IgD-negative memory B cell (primary cell): ENCODE measurements at regions not wholly inside any gene's neighbourhood (a gene's known extent, or its start where the extent isn't known, plus 50 kb on each side); places are given as distances from the start of the nearest gene placed in this dataset.

Experiments used
- H3K27ac Mint-ChIP-seq, 3 donors: one replicate each; pipeline ENCODE4 v1.8.0; 2020 to 2022; ENCODE audit warnings: mild to moderate bottlenecking in 3 of 3, mixed read lengths in 3 of 3, moderate library complexity in 1 of 3
- H3K27me3 Mint-ChIP-seq: one replicate; pipeline ENCODE4 v1.8.0; 2021; ENCODE audit warnings: mixed read lengths
- H3K36me3 Mint-ChIP-seq: one replicate; pipeline ENCODE4 v1.8.0; 2020; ENCODE audit warnings: mild to moderate bottlenecking, mixed read lengths
- H3K4me1 Mint-ChIP-seq, 3 donors: one replicate each; pipeline ENCODE4 v1.8.0; 2020 to 2022; ENCODE audit warnings: mixed read lengths in 3 of 3, mild to moderate bottlenecking in 1 of 3
- H3K4me3 Mint-ChIP-seq, 4 donors: one replicate each; pipeline ENCODE4 v1.8.0; 2020 to 2022; ENCODE audit warnings: mild to moderate bottlenecking in 4 of 4, mixed read lengths in 4 of 4, moderate library complexity in 3 of 4
- H3K9me3 Mint-ChIP-seq, 3 donors: one replicate each; pipeline ENCODE4 v1.8.0; 2020 to 2021; ENCODE audit warnings: mixed read lengths in 3 of 3, mild to moderate bottlenecking in 1 of 3

DNA sequence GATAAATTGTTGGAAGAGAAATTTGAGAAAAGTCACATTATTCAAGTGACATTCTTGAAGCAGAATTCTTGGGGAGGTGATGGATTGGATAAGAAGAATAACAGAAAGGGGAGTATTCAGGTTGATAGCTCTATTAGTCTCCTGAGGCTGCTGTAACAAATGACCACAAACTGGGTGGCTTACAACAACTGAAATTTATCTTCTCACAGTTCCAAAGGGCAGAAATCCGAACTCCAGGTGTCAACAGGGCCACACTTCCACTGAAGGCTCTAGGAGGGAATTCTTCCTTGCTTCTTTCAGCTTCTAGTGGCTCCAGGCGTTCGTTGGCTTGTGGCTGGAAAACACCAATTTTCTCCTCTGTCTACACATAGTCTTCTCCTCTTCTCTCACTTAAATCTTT, 99.8 kb downstream of the TES start:
- no peaks in the 10 kb centered on the region for H3K9me3 Mint-ChIP-seq
- no peaks in the 10 kb centered on the region for H3K36me3 Mint-ChIP-seq
- H3K27me3 Mint-ChIP-seq, result peaks cover 2% of the 10 kb centered on the region
- no peaks in the 10 kb centered on the region for H3K4me1 Mint-ChIP-seq
- H3K27ac Mint-ChIP-seq, result no peak overlapping the region
- no peak overlapping the region for H3K4me3 Mint-ChIP-seq

DNA sequence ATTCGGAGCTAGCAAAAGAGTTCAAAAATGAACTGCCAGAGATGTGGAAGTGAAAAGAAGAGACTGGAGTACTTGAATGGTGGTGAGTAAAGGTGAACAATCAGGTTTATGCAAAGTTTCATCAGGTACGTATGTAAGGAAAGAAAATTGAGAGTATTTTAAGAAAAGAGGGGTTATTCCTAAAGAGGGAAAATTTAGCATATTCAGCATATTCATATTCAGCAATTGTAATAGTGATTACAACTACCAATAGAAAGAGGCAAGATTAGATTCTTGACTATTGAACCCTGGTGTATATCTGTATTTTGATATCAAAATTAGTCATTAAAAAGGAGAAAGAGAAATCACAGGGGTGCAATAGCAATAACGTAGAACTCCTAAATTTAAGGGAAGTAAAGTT, 100.9 kb downstream of the TES start:
- H3K36me3 Mint-ChIP-seq, result no peaks in the 10 kb centered on the region
- H3K4me3 Mint-ChIP-seq, result no peak overlapping the region
- H3K4me1 Mint-ChIP-seq, result peaks cover 3 to 5% (median 4%) of the 10 kb centered on the region in 3 donors
- no peaks in the 10 kb centered on the region for H3K9me3 Mint-ChIP-seq
- H3K27ac Mint-ChIP-seq, result no peak overlapping the region
- H3K27me3 Mint-ChIP-seq, result peaks cover 2% of the 10 kb centered on the region

DNA sequence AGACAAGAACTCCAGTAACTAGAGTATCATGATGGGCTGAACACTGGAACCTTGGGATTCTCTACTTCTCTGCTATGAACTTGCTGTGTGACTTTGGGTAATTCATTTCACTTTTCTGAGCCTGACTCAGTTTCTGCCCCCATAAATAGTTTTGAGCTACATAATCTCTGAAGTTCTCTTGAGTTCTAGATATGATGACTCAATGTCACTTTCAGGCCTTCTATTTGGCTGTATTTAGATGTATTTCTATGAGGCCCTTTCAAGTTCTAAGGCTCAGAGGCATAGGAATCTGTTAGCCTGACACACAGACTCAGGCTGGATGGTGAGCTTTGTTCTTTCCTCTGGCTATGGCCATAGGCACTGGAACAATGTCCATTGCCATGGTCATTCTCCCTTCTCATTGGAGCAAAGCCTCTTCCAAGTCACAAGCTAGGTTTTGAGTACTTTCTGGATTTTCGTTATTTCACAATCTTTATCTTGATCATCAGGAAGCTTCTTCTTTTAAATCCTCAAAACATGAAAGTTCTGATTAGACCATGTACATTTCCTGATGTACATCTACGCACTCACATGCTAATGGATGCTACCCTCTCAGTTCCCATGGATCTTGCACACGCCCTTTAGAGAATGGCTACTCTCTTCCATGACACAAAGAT, 101.6 kb downstream of the TES start:
- Mint-ChIP-seq H3K4me1 (peaks cover 4 to 8% (median 7%) of the 10 kb centered on the region in 3 donors), H3K27me3 (peaks cover 4% of the 10 kb centered on the region), H3K36me3 (no peaks in the 10 kb centered on the region), H3K9me3 (no peaks in the 10 kb centered on the region), H3K4me3 (no peak overlapping the region), H3K27ac (no peak overlapping the region)

DNA sequence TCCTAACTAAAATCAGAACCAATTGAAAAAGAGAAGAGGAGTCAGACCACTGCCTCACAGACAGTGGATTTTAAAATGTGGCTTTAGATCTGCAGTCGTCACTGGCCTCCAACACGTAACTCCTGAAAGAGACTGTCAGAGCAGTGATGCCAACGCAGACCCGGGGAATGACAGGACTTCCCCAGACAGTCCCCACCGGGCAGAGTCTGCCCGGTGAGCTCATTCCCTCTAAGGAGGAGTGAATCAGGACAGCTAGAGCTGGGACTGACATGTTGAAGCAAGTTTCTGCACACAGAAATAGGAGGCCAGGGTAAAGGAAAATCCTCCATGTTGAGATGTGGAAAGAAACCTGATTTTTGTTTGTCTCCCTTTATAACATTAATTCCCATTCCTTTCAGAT, 105.0 kb downstream of the TES start:
- H3K4me3 Mint-ChIP-seq, result peak overlapping the region in 1 of 4 donors; percentile 59
- peaks cover 5 to 12% (median 10%) of the 10 kb centered on the region in 3 donors for H3K4me1 Mint-ChIP-seq
- no peaks in the 10 kb centered on the region for H3K36me3 Mint-ChIP-seq
- peaks cover 4% of the 10 kb centered on the region for H3K27me3 Mint-ChIP-seq
- peaks cover 0 to 2% (median 0%) of the 10 kb centered on the region in 3 donors for H3K9me3 Mint-ChIP-seq
- no peak overlapping the region for H3K27ac Mint-ChIP-seq

DNA sequence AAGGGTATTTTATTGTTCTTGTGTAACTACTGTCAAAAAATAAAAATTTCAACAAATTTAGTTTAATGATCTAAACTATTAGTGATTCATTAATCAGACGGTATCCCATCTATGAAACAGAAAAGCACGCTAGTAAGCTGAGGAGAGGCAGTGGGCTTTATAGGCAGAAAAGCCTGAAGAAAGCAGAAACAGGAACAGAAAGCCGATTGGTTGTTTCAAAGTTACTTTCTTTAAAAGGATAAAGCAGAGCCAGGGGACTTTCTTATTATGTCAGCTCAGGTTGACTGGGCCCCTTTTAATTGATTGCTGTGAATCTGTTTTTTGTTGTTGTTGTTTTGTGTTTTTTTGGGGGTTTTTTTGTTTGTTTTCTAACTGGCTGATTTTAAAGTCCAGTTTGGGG, 105.5 kb downstream of the TES start:
- Mint-ChIP-seq H3K9me3 (peaks cover 0 to 2% (median 0%) of the 10 kb centered on the region in 3 donors), H3K36me3 (no peaks in the 10 kb centered on the region), H3K4me1 (peaks cover 5 to 12% (median 10%) of the 10 kb centered on the region in 3 donors), H3K4me3 (peak overlapping the region in 1 of 4 donors; percentile 59), H3K27me3 (peaks cover 4% of the 10 kb centered on the region), H3K27ac (no peak overlapping the region)

DNA sequence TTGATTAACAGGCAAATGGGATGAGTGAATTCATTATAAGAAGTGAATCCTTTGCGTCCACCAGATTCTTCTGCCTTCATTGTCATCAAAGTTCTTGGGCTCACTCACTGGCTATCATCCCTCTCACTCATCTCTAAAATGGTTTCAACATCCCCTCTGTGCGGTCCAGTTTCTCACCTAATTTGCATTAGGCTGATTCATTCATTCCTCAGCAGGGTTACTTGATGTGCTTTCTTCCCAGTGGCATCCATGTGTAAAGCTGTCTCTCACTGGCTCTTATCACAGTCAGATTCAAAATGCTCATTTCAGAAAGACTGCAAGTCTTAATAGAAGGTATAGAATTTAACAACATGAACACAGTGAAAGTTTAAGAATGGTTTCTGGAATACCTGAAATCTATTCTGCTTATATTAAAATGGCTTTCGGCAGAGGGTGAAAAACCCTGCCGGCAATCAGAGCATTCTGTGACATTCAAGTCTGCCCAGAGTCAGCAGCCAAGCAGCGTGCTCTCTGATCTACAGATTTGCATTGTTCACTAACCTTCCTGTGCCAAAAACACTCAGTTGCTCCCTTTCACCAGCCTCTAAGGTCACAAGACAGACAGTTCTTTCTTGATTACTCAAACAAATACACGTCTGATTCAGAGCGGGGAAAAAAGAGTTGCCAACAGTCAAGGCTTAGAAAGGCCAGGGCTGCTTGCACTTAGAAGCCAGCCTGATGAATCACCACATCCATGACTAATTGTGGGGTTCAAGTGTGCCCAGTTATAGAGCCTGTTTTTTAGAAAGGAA, 106.7 kb downstream of the TES start:
- no peaks in the 10 kb centered on the region for H3K36me3 Mint-ChIP-seq
- H3K4me1 Mint-ChIP-seq, result peaks cover 5 to 12% (median 10%) of the 10 kb centered on the region in 3 donors
- peak overlapping the region in 1 of 3 donors; percentile 55 for H3K27ac Mint-ChIP-seq
- peak overlapping the region in 1 of 4 donors; percentile 18 for H3K4me3 Mint-ChIP-seq
- H3K27me3 Mint-ChIP-seq, result peaks cover 4% of the 10 kb centered on the region
- H3K9me3 Mint-ChIP-seq, result peaks cover 0 to 2% (median 0%) of the 10 kb centered on the region in 3 donors

DNA sequence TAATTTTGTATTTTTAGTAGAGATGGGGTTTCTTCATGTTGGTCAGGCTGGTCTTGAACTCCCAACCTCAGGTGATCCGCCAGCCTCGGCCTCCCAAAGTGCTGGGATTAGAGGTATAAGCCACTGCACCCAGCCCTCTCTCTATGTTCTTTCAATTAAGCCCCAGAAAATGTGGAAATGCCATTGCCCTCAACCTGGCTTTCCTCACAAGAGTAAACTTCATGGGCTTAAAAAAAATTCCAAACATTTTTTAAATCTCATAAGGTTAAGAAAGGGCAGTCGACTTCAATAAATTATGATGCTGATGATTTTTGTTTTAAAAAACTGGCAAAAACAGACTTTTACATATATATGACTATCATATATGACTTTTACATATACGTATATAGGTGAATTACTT, 107.6 kb downstream of the TES start:
- no peaks in the 10 kb centered on the region for H3K36me3 Mint-ChIP-seq
- no peak overlapping the region for H3K4me3 Mint-ChIP-seq
- peaks cover 8 to 14% (median 12%) of the 10 kb centered on the region in 3 donors for H3K4me1 Mint-ChIP-seq

DNA sequence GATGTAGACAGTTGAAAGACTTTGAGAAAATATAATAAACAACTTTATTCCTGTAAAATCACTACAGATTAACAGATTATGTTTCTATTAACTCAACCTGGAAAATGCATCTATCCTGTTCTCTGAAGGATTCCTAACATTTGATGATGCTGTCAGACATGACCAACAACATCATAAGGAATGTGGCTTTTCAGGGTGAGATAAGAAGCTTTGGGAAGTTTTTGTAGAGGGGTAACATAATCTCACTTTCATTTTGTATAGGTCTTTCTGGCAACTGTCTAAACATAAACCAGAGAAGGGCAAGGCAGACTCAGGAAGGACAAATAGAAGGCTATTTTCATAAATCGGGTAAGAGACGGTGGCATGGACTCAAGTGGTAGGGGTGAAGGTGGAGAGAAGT, 112.2 kb downstream of the TES start:
- H3K9me3 Mint-ChIP-seq, result peaks cover 0 to 2% (median 0%) of the 10 kb centered on the region in 3 donors
- no peaks in the 10 kb centered on the region for H3K27me3 Mint-ChIP-seq
- no peaks in the 10 kb centered on the region for H3K36me3 Mint-ChIP-seq
- peaks cover 0 to 8% (median 3%) of the 10 kb centered on the region in 3 donors for H3K4me1 Mint-ChIP-seq
- no peak overlapping the region for H3K4me3 Mint-ChIP-seq
- H3K27ac Mint-ChIP-seq, result no peak overlapping the region

More for the DNA sequence above, 107.6 kb downstream of the TES start:
- peaks cover 0 to 2% (median 0%) of the 10 kb centered on the region in 3 donors for H3K9me3 Mint-ChIP-seq
- H3K27ac Mint-ChIP-seq, result no peak overlapping the region
- H3K27me3 Mint-ChIP-seq, result peaks cover 4% of the 10 kb centered on the region

DNA sequence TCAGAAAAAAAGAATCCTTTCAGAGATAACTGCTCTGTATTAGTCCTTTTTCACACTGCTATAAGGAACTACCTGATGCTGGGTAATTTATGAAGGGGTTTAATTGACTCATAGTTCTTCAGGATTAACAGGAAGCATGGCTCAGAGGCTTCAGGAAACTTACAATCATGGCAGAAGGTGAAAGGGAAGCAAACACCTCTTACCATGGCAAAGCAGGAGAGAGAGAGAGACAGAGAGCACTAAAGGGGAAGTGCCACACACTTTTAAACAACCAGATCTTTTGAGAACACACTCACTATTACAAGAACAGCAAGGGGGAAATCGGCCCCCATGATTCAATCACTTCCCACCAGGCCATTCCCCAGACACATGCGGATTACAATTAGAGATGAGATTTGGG, 114.2 kb downstream of the TES start:
- H3K27me3 Mint-ChIP-seq, result no peaks in the 10 kb centered on the region
- H3K36me3 Mint-ChIP-seq, result no peaks in the 10 kb centered on the region
- peaks cover 0 to 8% (median 3%) of the 10 kb centered on the region in 3 donors for H3K4me1 Mint-ChIP-seq

DNA sequence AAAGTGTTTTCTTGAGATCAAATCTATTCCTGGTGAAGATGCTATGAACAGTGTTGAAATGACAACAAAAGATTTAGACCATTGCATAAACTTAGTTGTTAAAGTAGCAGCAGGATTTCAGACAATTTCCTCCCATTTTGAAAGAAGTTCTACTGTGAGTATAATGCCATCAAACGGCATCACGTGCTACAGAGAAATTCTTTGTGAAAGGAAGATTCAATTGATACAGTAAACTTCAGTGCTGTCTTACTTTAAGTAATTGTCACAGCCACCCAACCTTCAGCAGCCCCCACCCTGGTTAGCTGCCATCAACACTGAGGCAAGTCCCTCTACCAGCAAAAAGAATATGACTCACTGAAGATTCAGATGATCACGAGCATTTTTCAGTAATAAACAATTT, 115.2 kb downstream of the TES start:
- H3K4me3 Mint-ChIP-seq, result no peak overlapping the region
- H3K9me3 Mint-ChIP-seq, result no peaks in the 10 kb centered on the region
- no peaks in the 10 kb centered on the region for H3K27me3 Mint-ChIP-seq
- H3K4me1 Mint-ChIP-seq, result peaks cover 0 to 8% (median 3%) of the 10 kb centered on the region in 3 donors
- H3K36me3 Mint-ChIP-seq, result no peaks in the 10 kb centered on the region
- no peak overlapping the region for H3K27ac Mint-ChIP-seq

More for the DNA sequence above, 114.2 kb downstream of the TES start:
- Mint-ChIP-seq H3K9me3 (peaks cover 0 to 2% (median 0%) of the 10 kb centered on the region in 3 donors), H3K27ac (peak overlapping the region in 1 of 3 donors; percentile 67), H3K4me3 (no peak overlapping the region)

DNA sequence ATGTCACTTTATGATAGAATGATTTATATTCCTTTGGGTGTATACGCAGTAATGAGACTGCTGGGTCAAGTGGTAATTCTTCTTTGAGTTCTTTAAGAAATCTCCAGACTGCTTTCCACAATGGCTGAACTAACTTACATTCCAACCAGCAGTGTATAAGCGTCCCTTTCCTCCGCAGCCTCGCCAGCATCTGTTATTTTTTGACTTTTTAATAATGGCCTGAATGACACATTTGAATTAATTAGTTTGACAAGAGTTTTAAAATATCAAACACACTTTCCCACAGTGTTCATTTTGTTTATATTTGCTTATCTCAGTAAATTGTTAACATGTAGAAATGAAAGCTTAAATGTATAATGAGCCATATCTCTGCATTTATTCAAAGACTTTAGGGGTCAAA, 116.8 kb downstream of the TES start:
- Mint-ChIP-seq H3K9me3 (no peaks in the 10 kb centered on the region), H3K4me3 (no peak overlapping the region), H3K27me3 (no peaks in the 10 kb centered on the region), H3K36me3 (no peaks in the 10 kb centered on the region), H3K27ac (no peak overlapping the region), H3K4me1 (peaks cover 0 to 8% (median 3%) of the 10 kb centered on the region in 3 donors)

DNA sequence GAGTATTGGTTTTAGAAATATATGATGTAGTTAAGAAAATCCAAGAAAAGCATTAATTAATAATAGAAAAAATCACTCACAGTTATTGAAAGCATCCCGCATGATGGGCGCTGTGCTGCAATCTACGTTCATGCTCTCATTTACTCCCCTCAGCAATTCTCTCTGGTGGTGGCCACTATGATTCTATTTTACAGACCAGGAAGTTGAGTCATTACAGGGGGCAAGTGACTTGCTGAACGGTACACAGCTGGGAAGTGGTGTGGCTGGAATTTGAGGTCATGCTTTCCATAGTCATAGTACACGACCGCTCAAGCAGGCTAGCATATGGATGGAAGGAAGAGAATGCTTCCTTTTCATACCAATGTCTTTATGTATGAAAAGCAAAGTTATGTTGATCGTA, 117.4 kb downstream of the TES start:
- H3K27ac Mint-ChIP-seq, result no peak overlapping the region
- H3K27me3 Mint-ChIP-seq, result no peaks in the 10 kb centered on the region
- H3K36me3 Mint-ChIP-seq, result no peaks in the 10 kb centered on the region
- peaks cover 0 to 5% (median under 1%) of the 10 kb centered on the region in 3 donors for H3K4me1 Mint-ChIP-seq
- H3K9me3 Mint-ChIP-seq, result no peaks in the 10 kb centered on the region
- H3K4me3 Mint-ChIP-seq, result no peak overlapping the region

DNA sequence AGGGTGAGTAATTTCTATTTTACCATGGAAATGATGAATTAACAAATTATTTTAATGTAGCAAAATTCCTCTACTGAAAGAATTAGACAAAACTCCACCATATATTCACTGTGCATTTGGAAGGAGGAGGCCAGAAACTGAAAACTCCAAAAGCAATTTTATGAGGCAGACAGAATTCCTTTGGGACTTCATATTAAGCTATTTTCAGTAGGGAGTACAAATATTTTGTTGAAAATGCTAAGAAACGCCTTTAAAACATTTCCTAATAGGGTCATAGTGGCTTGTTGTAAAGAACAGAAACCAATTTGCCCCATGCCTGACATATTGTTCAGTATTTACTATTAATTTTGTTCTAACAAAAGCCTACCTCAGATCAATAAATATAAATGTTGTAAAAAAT, 117.8 kb downstream of the TES start:
- no peaks in the 10 kb centered on the region for H3K36me3 Mint-ChIP-seq
- H3K4me1 Mint-ChIP-seq, result peaks cover 0 to 4% (median 0%) of the 10 kb centered on the region in 3 donors
- H3K27ac Mint-ChIP-seq, result no peak overlapping the region
- no peaks in the 10 kb centered on the region for H3K27me3 Mint-ChIP-seq
- H3K9me3 Mint-ChIP-seq, result no peaks in the 10 kb centered on the region
- no peak overlapping the region for H3K4me3 Mint-ChIP-seq

DNA sequence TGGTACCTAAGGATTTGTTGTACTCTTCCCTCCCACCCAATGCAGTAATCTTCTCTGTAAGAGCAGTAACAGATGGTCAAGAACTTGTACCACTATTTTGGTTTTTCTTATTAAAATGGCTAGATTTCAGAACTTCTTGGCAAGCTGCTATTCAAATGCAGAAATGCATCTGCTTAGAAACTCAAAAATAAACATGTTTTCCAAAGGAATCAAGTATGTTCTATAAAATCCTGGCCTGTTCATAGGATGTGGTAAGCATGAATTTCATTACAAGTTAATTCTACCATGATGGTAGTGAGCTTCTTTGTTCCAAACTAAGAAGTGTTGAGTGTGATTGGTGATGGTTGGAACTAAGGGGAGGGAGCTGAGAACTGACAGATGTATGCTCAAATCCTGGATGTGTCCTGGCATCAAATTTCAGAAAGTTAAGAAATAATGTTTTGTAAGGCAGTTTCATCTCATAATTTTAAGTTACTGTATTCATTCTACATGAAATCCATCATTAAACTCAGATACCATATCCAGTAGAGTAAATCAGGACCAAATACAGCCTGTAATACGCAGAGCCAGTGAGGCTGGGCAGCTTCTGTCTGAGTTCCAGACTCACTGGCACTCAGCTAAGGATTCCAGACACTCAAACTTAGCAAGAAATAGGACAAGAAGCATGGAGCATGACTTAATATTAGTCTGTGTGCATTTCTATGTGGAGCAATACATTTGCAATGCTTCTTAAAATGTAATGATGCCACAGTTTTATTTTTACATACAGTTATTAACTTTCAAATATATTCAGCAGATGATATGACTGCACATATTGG, 119.6 kb downstream of the TES start:
- H3K27me3 Mint-ChIP-seq, result peaks cover 1% of the 10 kb centered on the region
- no peaks in the 10 kb centered on the region for H3K9me3 Mint-ChIP-seq
- peaks cover 0 to 2% (median 0%) of the 10 kb centered on the region in 3 donors for H3K4me1 Mint-ChIP-seq
- H3K27ac Mint-ChIP-seq, result no peak overlapping the region
- no peak overlapping the region for H3K4me3 Mint-ChIP-seq
- H3K36me3 Mint-ChIP-seq, result no peaks in the 10 kb centered on the region

DNA sequence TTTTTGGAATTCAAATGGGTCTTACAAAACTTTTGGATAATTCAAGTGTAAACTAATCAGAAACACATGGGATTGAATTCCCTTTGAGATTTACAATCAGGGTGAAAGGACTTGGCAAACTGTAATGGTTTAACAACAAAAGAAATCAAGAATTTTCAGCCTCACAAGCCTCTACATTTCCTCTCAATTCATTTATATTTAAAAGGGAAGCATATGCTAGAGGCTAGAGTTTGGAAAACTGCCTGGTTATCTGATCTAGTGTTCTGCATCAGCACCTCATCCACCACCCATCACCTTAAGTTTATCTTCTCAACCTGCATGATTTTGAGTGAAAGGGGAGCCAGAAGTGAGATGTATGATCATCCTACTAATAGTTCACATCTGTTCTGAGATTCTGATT, 120.7 kb downstream of the TES start:
- no peak overlapping the region for H3K4me3 Mint-ChIP-seq
- H3K27ac Mint-ChIP-seq, result no peak overlapping the region
- no peaks in the 10 kb centered on the region for H3K9me3 Mint-ChIP-seq
- H3K4me1 Mint-ChIP-seq, result no peaks in the 10 kb centered on the region
- peaks cover 1% of the 10 kb centered on the region for H3K27me3 Mint-ChIP-seq
- H3K36me3 Mint-ChIP-seq, result no peaks in the 10 kb centered on the region
